ENCODE measurements at regions not wholly inside any gene's neighbourhood (a gene's known extent, or its start where the extent isn't known, plus 50 kb on each side); places are given as distances from the start of the nearest gene placed in this dataset.

DNA sequence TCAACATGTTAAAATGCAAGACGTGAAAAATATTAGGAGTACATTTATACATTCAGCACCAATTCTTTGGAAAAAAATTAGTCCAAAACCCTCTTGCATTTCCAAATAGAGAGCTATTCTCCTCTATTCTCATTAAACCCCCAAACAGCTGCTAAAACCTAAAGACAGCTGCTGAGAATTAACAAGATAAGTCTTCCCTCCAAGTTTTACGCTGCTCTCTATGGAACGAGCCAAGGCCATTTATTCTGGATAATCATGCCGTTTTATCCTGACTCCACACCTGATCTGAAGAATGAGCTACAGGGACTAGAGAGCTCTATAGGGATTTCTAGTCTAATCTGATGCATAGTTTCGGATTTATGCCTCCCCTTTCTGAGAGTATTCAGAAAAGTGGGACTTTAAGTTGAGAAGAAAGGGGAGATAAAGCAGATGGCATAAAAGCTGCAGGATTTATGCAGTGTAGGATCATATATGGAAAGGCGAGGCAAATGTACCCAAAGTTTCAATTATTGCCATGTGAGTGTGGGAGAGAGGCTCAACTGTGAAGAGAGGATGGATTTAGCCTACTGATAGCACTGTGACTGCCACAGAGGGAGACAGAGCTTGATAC is 64.7 kb upstream of the HS3ST5 start:
- Mint-ChIP-seq H3K27ac (no peak overlapping the region), H3K9me3 (ENCODE audit: low read depth) (no peaks in the 10 kb centered on the region), H3K4me1 (no peaks in the 10 kb centered on the region), H3K27me3 (no peaks in the 10 kb centered on the region), H3K36me3 (ENCODE audit: low read depth) (no peaks in the 10 kb centered on the region), H3K4me3 (no peak overlapping the region)
- intact Hi-C loops (cut with DNase I, micrococcal nuclease): no loop called here
- POLR2A ChIA-PET: no interaction called here
- no peak for ATAC-seq
- DNase-seq: no peak
- CTCF ChIA-PET: no interaction called here

DNA sequence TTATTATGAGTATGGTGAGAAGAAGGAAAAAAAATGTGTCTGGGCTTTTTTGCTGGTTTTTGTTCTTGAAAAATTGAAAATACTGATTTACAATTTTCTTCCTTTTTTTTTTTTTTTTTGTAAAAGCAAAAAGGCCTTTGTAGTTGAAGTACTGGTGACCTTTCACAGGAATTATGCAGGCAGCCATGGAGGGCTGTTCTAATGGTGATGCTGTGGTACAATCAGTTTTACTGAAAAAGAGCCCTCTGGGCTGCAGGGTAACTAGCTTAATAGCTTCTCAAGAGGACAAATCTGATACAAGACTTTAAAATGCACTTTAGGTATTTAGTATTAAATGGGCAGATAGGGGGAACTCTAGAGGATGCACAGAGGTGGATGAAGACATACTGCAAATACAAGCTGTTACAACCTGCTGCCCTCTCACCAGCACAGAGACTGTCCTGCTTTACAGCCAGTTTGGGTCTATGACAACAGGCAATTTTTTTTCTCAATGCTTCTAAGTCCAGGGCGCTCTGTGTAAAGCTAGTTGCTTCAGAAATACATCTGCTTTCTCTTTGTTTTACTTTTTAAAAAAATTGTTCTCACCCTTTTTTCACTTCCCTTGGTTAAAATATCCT is 61.6 kb upstream of the HS3ST5 start:
- intact Hi-C loops (cut with DNase I, micrococcal nuclease): no loop called here
- no peak for ATAC-seq
- H3K4me1 Mint-ChIP-seq: no peaks in the 10 kb centered on the region
- POLR2A ChIA-PET: interaction anchor here (0.7 kb wide), 1 partner anchor 299 kb away, joined by 5 read pairs; no protein-coding TSS in a partner anchor
- no peaks in the 10 kb centered on the region for H3K9me3 Mint-ChIP-seq (ENCODE audit: low read depth)
- no peak overlapping the region for H3K4me3 Mint-ChIP-seq
- H3K36me3 Mint-ChIP-seq (ENCODE audit: low read depth): no peaks in the 10 kb centered on the region
- H3K27me3 Mint-ChIP-seq: no peaks in the 10 kb centered on the region
- no peak overlapping the region for H3K27ac Mint-ChIP-seq
- no peak for DNase-seq
- CTCF ChIA-PET: interaction anchor here (0.6 kb wide), 1 partner anchor 86 kb away, joined by 3 read pairs; no protein-coding TSS in a partner anchor

DNA sequence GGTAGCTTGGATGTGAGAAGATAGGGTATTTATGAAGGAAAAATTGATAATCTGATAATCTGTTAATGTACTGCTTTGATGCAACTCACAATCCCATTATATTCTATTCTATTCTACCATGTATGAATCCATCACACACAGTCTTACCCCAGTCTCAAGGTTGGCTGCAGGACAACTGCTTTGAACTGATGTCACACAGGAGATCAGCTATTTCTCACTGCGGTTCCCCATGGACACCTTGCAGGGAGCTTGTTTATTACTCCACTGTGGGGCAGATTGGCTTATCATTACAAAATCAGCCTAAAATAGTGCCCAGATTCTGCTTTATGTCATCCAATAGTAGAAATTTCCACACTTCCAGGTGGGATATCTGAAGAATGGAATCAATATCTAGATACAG is 61.0 kb upstream of the HS3ST5 start:
- no peak for DNase-seq
- CTCF ChIA-PET: interaction anchor here (0.6 kb wide), 1 partner anchor 87 kb away, joined by 3 read pairs; no protein-coding TSS in a partner anchor
- H3K4me3 Mint-ChIP-seq: no peak overlapping the region
- intact Hi-C loops (cut with DNase I, micrococcal nuclease): no loop called here
- no peaks in the 10 kb centered on the region for H3K36me3 Mint-ChIP-seq (ENCODE audit: low read depth)
- POLR2A ChIA-PET: interaction anchor here (0.7 kb wide), 1 partner anchor 300 kb away, joined by 5 read pairs; no protein-coding TSS in a partner anchor
- no peaks in the 10 kb centered on the region for H3K4me1 Mint-ChIP-seq
- no peaks in the 10 kb centered on the region for H3K27me3 Mint-ChIP-seq
- no peaks in the 10 kb centered on the region for H3K9me3 Mint-ChIP-seq (ENCODE audit: low read depth)
- no peak for ATAC-seq
- H3K27ac Mint-ChIP-seq: no peak overlapping the region

DNA sequence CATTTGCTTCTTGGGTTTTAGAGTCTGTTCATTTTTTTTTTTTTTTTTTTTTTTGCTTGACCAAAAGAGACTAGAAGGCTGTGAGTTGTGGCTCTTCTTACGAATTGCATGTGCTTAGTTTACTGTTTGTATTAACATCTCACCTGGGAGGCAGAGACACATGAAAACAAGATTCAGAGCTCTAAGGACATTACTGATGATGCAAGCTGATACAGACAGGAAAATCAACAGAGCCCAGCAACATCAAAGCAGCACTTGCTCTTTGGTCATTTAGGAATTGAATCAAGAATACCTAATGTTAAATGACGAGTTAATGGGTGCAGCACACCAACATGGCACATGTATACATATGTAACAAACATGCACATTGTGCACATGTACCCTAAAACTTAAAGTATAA is 55.7 kb upstream of the HS3ST5 start:
- H3K4me1 Mint-ChIP-seq: no peaks in the 10 kb centered on the region
- ChIA-PET POLR2A (no interaction called here), CTCF (no interaction called here)
- intact Hi-C loops (cut with DNase I, micrococcal nuclease): no loop called here
- DNase-seq (no peak), ATAC-seq (no peak)
- no peaks in the 10 kb centered on the region for H3K27me3 Mint-ChIP-seq
- no peak overlapping the region for H3K27ac Mint-ChIP-seq
- H3K36me3 Mint-ChIP-seq (ENCODE audit: low read depth): no peaks in the 10 kb centered on the region
- H3K4me3 Mint-ChIP-seq: no peak overlapping the region
- H3K9me3 Mint-ChIP-seq (ENCODE audit: low read depth): no peaks in the 10 kb centered on the region
